ENCODE measurements at regions not wholly inside any gene's neighbourhood (a gene's known extent, or its start where the extent isn't known, plus 50 kb on each side); places are given as distances from the start of the nearest gene placed in this dataset.

GRCh38 chrX:68997911-68998310 is 167.3 kb downstream of the PJA1 start:
- DNase-seq (ENCODE audit: low read depth), result no peak

GRCh38 chrX:68997511-68997910 is 167.7 kb downstream of the PJA1 start:
- no peak for DNase-seq (ENCODE audit: low read depth)

- DNase-seq (ENCODE audit: low read depth), result no peak
Measured at GRCh38 chrX:68995780-68996551, 167.1 kb downstream of the EFNB1 start.

- no peak for DNase-seq (ENCODE audit: low read depth)
Measured at GRCh38 chrX:68995386-68995779, 166.6 kb downstream of the EFNB1 start.

- no peak for DNase-seq (ENCODE audit: low read depth)
Measured at GRCh38 chrX:68994891-68995255, 166.1 kb downstream of the EFNB1 start.

GRCh38 chrX:68994135-68994890 is 165.5 kb downstream of the EFNB1 start:
- no peak for DNase-seq (ENCODE audit: low read depth)

GRCh38 chrX:68992821-68993397 is 164.1 kb downstream of the EFNB1 start:
- DNase-seq (ENCODE audit: low read depth), result no peak

- no peak for DNase-seq (ENCODE audit: low read depth)
Measured at GRCh38 chrX:68991691-68992345, 163.0 kb downstream of the EFNB1 start.

- DNase-seq (ENCODE audit: low read depth), result no peak
Measured at GRCh38 chrX:68990948-68991347, 162.1 kb downstream of the EFNB1 start.

GRCh38 chrX:68989865-68990606 is 161.2 kb downstream of the EFNB1 start:
- peak; percentile 17 for DNase-seq (ENCODE audit: low read depth)

GRCh38 chrX:68989456-68989855 is 160.6 kb downstream of the EFNB1 start:
- DNase-seq (ENCODE audit: low read depth), result no peak

GRCh38 chrX:68988865-68989264 is 160.0 kb downstream of the EFNB1 start:
- DNase-seq (ENCODE audit: low read depth), result no peak

- no peak for DNase-seq (ENCODE audit: low read depth)
Measured at GRCh38 chrX:68985135-68985755, 156.4 kb downstream of the EFNB1 start.

- DNase-seq (ENCODE audit: low read depth), result no peak
Measured at GRCh38 chrX:68983004-68983857, 154.4 kb downstream of the EFNB1 start.

GRCh38 chrX:68982476-68982875 is 153.7 kb downstream of the EFNB1 start:
- DNase-seq (ENCODE audit: low read depth), result no peak

- DNase-seq (ENCODE audit: low read depth), result no peak
Measured at GRCh38 chrX:68980906-68981616, 152.2 kb downstream of the EFNB1 start.

GRCh38 chrX:68978655-68979054 is 149.8 kb downstream of the EFNB1 start:
- no peak for DNase-seq (ENCODE audit: low read depth)

- DNase-seq (ENCODE audit: low read depth), result no peak
Measured at GRCh38 chrX:68978255-68978654, 149.4 kb downstream of the EFNB1 start.

GRCh38 chrX:68953331-68953730 is 124.5 kb downstream of the EFNB1 start:
- no peak for DNase-seq (ENCODE audit: low read depth)

Measured in myocyte (in vitro differentiated cells).